H54 (cell line): ENCODE measurements at regions not wholly inside any gene's neighbourhood (a gene's known extent, or its start where the extent isn't known, plus 50 kb on each side); places are given as distances from the start of the nearest gene placed in this dataset.
"Not testable (repeated sequence)": the region's sequence is repeated elsewhere in the genome, so short reads cannot be mapped to it uniquely, and the experiment has no call there.

ENCODE experiments used
- DNase-seq: peaks from one replicate; pipeline ENCODE4 v3.0.0; 2011; ENCODE audit warnings: low spot score, mixed read lengths; ENCODE audit not compliant: insufficient read length
- FAIRE-seq: peaks from 3 replicates; lab custom pipeline; 2011; peaks lifted over from hg19 to GRCh38; lab: Jason Lieb, UNC
- POLR2A ChIP-seq: IDR thresholded peaks from 2 replicates; pipeline ENCODE4 v1.6.1; 2011; ENCODE audit warnings: low read depth, mild to moderate bottlenecking, low read length

DNA sequence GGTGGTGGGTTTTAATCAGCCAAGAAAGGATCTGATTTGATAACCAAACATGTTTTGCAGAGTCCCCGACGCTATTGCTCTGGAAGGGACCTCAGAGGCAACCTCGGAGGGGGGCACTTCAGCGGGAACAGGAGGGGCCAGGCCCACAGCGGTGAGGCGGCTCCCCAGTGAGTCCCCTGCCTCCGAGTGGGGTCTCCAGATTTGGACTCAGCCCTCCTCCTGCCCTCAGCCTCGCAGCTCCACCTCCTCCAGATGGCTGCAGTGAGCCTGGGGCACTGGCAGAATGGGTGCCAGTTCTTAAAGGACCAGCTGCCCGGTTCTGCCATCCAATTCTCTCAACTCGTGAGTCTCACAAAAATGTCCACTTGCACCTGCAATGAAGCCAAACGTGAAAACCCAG, 61.0 kb upstream of the NANOS1 start:
- FAIRE-seq: no peak

DNA sequence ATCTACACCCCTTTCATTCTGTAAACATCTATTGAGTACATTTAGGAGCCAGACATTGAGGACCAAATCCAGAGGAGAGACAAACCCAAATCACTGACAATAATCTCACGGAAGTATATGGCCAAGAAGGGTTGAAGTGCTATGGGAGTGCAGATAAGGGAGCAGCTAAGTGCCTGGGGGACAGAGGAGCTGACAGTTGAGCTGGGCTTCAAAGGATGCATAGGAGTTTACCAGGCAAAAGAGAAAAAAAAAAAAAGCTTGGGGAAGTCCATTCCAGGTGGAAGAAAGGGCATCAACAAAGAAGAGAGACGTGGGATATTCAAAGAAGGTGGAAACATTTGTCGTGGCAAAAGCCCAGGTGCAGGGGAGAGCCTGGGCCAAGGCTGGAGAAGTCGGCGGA, 60.5 kb upstream of the NANOS1 start:
- no peak for TF ChIP-seq POLR2A
- FAIRE-seq: no peak
- no peak for DNase-seq

More for the DNA sequence above, 61.0 kb upstream of the NANOS1 start:
- DNase-seq: no peak
- no peak for TF ChIP-seq POLR2A

DNA sequence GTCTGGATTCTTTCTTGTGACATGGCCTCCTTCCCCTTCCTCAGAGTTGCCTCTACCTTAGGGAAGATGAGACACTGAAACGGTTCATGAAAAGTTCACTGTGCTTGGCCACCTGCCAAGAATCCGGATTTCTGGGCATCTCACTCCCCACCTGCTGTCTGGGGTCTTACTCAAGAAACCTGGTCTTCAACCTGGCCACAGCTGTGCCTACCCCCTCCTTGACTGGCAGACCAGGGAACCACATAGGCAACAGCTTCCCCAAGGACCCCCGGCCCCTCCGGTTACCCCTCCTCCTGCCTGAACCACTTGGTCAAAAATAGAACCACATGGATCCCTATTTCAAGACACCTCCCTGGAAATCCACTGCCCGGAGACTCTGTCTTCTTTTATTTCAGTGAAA, 58.7 kb upstream of the NANOS1 start:
- TF ChIP-seq POLR2A: no peak
- DNase-seq (no peak), FAIRE-seq (no peak)

DNA sequence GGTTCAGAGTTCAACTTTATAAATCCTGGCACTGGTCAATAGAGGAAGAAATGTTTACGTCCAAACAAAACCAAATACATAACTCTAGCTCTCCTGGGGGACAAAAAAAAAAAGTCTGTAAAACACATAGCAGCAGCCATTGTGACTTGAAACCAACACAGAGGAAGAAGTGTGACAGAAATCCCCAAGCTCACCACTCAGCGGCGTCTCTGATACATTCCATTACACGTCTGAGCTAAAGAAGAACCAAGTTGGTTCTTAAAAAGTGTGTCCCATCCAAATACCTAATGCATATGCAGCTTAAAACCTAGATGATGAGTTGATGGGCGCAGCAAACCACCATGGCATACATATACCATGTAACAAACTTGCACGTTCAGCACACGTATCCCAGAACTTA, 58.3 kb upstream of the NANOS1 start:
- TF ChIP-seq POLR2A: no peak
- no peak for FAIRE-seq
- no peak for DNase-seq

DNA sequence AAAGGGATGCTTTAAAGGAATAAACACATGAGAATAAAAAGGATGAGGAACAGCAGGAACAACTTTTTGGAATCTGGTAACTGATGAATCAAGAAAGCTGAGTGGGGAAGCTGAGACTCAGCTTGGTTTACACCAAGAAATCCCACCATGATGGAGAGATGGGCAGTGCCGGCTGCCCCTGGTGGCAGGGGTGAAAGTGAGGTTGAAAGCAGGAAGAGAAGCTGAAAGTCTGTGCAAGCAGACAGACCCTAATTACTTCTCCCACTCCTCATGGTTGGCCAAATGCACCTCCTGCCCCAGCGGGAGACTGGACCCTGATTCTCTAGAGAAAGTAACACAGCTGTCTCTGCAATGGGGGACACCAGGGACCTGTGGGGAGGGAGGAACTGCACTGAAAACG, 57.6 kb upstream of the NANOS1 start:
- no peak for FAIRE-seq

DNA sequence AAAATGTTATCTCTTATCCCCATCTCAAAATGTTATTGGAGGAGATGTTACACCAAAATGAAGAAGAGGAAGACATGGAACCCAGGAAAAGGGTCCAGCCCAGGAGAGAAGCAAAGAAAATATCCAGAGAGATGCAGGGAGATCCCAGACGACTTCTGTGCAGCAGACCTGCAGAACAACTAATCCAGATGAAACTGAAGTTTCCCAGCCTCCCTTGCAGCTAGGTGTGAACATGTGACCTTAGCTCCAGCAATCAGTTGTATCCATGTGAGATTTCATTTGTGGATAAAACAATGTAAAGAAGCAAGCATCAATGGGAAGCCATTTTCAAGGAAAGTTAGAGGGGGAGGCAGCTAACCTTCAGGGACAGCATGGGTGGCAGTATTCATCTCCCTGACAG, 55.8 kb upstream of the NANOS1 start:
- FAIRE-seq: no peak
- DNase-seq: no peak
- no peak for TF ChIP-seq POLR2A

More for the DNA sequence above, 57.6 kb upstream of the NANOS1 start:
- TF ChIP-seq POLR2A: no peak
- DNase-seq: no peak

DNA sequence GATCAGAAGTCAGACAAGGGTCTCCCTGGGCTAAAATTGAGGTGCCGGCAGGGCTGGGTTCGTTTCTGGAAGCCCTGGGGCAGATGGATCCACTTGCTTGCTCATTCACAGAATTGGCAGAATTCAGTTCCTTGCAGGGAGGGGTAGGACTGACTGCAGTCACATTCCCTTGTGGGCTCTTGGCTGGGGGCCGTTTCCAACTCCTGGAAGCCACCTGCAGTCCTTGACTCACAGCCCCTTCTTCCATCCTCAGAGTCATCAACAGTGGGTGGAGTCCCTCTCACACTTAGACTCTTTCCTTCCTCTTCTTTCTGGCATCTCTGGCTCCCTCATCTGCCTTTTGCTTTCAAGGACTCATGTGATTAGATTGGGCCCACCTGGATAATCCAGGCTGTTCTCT, 54.6 kb upstream of the NANOS1 start:
- TF ChIP-seq POLR2A: no peak
- FAIRE-seq: no peak
- no peak for DNase-seq

DNA sequence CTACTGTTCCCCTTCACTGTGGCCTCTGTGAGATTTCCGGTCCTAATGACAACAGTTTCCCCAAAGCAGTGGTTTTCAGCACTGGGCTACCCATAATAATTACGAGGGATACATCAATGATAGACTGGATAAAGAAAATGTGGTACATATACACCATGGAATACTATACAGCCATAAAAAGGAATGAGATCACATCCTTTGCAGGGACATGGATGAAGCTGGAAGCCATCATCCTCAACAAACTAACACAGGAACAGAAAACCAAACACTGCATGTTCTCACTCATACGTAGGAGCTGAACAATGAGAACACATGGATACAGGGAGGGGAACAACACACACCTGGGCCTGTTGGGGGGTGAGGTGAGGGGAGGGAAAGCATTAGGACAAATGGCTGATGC, 53.3 kb upstream of the NANOS1 start:
- not testable (repeated sequence) for FAIRE-seq, DNase-seq

DNA sequence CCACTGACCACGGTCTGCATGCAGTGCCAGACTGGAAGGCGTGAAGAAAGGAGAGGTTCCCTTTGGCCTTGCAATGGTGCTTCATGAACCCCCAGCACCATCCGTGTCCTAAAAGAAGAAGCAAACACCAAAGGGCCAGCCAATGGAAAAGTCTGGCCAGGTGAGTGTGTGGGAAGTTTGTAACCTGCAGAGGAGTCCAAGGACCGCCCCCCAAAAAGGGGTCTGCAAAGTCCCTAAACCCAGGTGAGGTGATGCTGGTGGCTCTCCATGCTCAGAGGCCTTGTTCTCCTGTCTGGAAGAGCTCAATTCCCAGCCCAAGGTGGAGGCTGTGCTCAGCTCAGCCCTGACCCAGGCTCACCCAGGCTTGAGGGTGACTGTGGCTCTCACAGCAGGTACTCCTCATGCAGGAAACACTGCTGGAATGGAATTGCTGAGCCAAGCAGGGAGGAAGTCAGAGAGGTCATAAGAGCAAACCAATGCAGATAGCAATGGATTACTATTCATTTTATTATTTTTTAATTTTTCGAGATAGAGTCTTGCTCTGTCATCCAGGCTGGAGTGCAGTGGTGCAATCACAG, 52.4 kb upstream of the NANOS1 start:
- DNase-seq (no peak), FAIRE-seq (no peak)
- TF ChIP-seq POLR2A: no peak

DNA sequence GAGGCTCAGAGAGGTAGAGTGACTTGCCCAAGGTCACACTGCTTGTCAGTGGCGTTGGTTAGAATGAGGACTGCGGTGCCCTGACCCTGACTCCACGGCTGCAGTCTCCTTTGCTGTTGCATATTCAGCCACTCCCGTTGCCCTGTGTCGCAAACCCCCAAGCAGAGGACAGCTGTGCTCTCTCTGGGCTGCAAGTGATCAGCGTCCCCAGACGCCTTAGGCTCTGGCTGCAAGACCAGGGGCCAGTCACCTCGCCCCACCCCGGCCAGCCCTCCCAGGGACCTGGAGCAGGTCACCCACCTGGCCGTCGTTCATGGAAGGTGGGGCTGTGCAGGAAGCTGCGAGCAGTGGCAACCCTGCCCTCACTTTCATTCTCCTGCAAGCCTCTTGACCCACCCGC, 51.7 kb upstream of the NANOS1 start:
- no peak for TF ChIP-seq POLR2A
- FAIRE-seq: no peak
- no peak for DNase-seq

DNA sequence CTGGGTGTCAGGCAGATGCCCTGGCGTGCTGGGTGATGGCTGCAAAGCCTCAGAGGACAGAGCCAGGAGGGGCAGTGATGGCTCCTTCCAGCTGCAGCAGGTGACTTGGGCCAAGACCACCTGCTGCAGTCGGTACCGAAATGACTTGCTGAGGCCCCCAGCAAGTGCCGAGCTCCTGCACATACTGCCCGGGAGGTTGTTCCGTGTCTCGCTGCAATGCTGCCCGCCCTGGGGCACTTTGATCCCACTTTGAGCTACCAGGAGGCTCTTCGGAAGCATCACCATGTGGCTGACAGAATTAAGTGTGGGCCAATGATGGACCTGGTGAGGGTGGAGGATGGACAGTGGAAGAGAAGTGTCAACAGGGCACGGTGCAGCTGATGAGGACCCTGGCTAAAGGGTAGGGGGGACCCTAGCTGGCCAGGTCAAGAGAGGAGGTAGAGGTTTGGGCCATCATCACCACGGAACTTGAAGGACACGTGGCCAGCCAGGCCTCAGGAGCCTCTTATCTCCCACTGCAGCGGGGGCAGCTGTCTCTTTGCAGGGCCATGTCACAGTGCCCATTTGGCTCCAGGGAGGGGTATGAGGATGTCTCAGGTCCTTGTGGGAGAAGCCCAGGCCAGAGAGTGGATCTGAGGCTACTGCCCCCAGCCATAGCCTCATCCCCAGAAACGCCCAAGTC, 51.1 kb upstream of the NANOS1 start:
- FAIRE-seq (no peak), DNase-seq (no peak)
- no peak for TF ChIP-seq POLR2A

DNA sequence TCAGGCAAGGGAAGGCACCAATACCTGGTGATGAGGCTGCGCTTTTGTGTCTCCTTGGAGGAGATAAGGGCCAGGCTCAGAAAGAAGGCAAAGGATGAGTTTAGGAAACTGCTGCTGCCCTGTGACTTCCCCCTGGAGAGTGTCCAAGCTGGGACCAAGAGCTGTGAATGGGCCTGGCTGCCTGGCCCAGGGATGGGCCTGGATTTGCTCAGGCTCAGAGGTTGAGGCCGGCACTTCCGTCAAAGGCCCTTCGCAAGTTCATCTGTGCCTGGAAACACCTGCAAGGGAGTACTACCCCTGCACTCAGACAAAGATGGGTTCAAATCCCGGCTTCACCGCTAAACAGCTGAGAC, 50.5 kb upstream of the NANOS1 start:
- TF ChIP-seq POLR2A: no peak
- DNase-seq: no peak
- no peak for FAIRE-seq

DNA sequence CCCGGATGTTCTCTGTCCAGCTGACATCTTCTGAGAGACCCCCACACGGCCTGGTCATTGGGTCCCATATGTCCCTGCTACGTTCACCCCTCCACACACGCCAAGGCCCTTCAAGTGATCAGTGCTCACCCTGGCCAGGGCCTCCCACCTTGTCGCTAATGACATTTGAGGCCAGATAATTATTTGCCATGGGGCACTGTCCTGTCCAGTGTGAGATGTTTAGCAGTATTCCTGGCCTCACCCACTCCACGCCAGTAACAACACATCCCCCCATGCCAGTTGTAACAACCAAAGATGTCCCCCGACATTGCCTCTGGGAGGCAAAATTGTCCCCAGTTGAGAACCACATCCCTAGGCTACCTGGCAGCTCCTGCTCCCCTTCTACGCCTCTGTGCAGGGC, 49.9 kb upstream of the NANOS1 start:
- no peak for TF ChIP-seq POLR2A
- no peak for FAIRE-seq
- DNase-seq: no peak
